ENCODE measurements at regions not wholly inside any gene's neighbourhood (a gene's known extent, or its start where the extent isn't known, plus 50 kb on each side); places are given as distances from the start of the nearest gene placed in this dataset.

DNA sequence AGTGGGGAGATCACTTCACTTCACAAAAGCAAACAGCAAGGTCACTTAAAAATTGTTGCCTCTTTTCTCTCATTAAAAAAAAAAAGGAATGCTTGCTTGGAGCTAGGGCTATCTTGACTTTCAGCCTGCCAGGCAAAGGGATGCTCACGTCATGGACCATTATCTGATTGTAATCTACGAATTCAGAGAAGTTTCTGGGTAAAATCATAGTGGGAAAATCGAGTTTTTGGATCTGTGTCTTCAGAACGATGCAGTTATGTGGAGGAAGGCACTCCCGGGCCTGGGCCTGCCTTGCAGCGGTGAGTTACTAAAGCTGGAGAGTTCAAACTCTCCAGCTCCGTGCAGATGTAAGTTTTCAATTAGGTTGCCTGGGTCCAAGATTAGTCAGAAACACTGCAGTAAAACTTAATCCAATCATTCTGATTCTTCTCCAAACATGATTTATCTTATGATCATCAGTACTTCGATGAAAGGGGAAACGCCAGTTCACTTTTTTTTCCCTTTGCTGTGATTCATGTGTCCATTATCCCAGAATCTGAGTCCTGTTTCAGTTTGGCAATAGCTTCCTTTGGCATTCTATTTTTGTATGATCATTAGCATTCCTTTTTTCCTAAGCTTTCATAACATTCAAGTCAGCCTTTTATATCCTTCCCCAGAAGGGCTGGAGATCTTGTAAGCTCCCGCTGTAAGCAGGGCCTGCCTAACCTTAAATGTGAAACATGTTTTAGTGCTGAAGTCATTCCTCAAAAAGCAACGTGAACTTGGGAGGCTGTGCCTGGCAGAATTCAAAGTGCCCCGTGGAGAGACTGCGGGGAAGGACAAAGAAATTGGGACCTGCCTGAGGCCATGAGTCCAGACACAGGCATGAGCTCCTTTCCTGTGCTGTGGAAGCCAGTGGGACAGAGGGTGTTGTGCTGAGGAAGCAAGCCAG is 119.3 kb upstream of the TWIST2 start:
- Histone ChIP-seq H3K4me3 (ENCODE audit: low read length) (no peak overlapping the region), H3K4me1 (ENCODE audit: control insufficient read depth, insufficient read depth, low read length) (no peaks in the 10 kb centered on the region), H3K9me3 (ENCODE audit: control insufficient read depth, low read length) (no peaks in the 10 kb centered on the region), H3K9ac (ENCODE audit: low read length) (peak overlapping the region; percentile 37), H3K27me3 (ENCODE audit: control insufficient read depth, insufficient read depth, low read length) (no peaks in the 10 kb centered on the region), H3K36me3 (ENCODE audit: control insufficient read depth, insufficient read depth, low read length) (no peaks in the 10 kb centered on the region)

DNA sequence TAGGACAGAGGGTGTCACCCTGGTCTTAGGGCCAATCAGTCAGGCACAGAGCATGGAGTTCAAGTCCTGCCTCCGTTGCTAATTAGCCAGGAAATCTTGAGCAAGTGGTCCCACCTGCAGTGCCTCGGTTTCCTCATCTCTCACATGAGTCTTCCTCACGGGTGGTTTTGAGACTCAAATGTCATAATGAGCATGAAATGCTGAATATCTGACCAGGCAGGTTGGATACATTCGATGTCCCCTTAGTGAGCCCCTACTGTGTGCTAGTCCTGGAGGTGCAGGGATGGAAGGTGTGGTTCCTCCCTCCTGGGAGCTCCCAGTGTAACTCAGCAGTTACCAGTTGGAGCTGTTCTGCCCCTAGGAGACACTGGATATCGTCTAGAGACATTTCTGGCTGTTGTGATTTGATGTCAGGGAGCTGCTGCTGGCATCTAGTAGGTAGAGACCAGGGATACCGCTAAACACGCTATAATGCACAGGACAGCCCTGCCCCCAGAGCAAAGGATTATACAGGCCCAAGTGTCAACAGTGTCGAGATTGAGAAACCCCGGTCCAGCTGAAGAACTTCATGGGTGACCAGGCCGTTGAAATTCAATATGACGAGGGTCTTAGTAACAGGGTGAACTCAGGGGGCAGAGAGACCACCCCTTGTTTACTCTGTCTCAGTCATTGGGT is 118.5 kb upstream of the TWIST2 start:
- Histone ChIP-seq H3K4me1 (ENCODE audit: control insufficient read depth, insufficient read depth, low read length) (no peaks in the 10 kb centered on the region), H3K36me3 (ENCODE audit: control insufficient read depth, insufficient read depth, low read length) (no peaks in the 10 kb centered on the region), H3K27me3 (ENCODE audit: control insufficient read depth, insufficient read depth, low read length) (no peaks in the 10 kb centered on the region), H3K9ac (ENCODE audit: low read length) (peak overlapping the region; percentile 37), H3K4me3 (ENCODE audit: low read length) (no peak overlapping the region), H3K9me3 (ENCODE audit: control insufficient read depth, low read length) (no peaks in the 10 kb centered on the region)

DNA sequence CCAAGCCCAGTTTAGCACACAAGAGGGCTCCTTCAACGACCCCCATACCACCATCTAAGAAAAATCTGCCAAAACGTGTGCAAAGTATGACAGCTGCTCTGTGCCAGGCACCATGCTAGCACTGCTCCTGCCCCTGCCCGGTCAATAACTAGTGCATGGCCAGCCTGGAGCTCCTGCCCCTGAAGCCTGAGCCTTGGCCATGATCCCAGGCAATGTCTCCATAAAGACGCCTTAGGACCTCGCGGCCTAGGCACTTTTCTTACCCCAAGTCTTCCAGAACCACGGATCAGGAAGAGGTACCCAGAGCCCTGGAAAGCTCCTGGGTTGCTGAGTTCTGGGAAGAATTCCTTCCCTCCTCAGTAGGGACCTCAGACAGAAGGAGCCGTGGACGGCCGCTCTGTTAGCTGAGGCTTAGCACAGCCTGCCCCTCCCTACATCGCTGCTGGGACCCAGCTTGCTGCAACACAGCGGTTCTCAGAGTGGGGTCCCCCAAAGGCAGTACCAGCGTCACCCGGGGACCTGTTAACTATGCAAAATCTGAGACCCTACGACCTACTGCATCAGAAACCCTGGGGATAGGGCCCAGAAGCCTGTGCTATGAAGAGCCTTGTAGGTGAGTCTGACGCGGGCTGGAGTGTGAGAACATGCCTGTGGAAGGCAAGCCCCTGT is 117.8 kb upstream of the TWIST2 start:
- Histone ChIP-seq H3K9me3 (ENCODE audit: control insufficient read depth, low read length) (no peaks in the 10 kb centered on the region), H3K36me3 (ENCODE audit: control insufficient read depth, insufficient read depth, low read length) (no peaks in the 10 kb centered on the region), H3K27me3 (ENCODE audit: control insufficient read depth, insufficient read depth, low read length) (no peaks in the 10 kb centered on the region), H3K4me3 (ENCODE audit: low read length) (no peak overlapping the region), H3K9ac (ENCODE audit: low read length) (no peak overlapping the region), H3K4me1 (ENCODE audit: control insufficient read depth, insufficient read depth, low read length) (no peaks in the 10 kb centered on the region)

- Histone ChIP-seq H3K9ac (ENCODE audit: low read length) (no peak overlapping the region), H3K27me3 (ENCODE audit: control insufficient read depth, insufficient read depth, low read length) (no peaks in the 10 kb centered on the region), H3K9me3 (ENCODE audit: control insufficient read depth, low read length) (no peaks in the 10 kb centered on the region), H3K36me3 (ENCODE audit: control insufficient read depth, insufficient read depth, low read length) (no peaks in the 10 kb centered on the region), H3K4me1 (ENCODE audit: control insufficient read depth, insufficient read depth, low read length) (no peaks in the 10 kb centered on the region), H3K4me3 (ENCODE audit: low read length) (no peak overlapping the region)
These were observed 117.0 kb upstream of the TWIST2 start for GRCh38 chr2:238730881-238731280.

DNA sequence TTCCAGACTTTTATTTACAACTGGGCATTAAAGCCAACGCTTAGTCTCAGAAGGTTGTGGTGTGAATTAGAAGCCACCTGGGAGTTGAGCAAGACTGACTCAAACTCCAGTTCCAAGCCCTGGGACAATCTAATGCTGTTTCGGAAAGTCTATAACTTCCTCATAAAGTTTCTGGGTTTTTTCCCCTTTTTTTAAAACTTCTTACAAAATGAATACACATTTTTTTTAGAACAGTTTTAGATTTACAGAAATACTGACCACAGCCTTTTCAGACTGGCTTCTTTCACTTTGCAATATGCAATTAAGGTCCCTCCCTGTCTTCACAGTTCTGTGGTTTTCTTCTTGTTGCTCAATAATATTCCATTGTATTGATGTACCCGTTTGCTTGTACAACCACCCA is 115.9 kb upstream of the TWIST2 start:
- Histone ChIP-seq H3K9ac (ENCODE audit: low read length) (no peak overlapping the region), H3K4me3 (ENCODE audit: low read length) (no peak overlapping the region), H3K9me3 (ENCODE audit: control insufficient read depth, low read length) (no peaks in the 10 kb centered on the region), H3K27me3 (ENCODE audit: control insufficient read depth, insufficient read depth, low read length) (no peaks in the 10 kb centered on the region), H3K36me3 (ENCODE audit: control insufficient read depth, insufficient read depth, low read length) (no peaks in the 10 kb centered on the region), H3K4me1 (ENCODE audit: control insufficient read depth, insufficient read depth, low read length) (no peaks in the 10 kb centered on the region)

- Histone ChIP-seq H3K4me1 (ENCODE audit: control insufficient read depth, insufficient read depth, low read length) (no peaks in the 10 kb centered on the region), H3K9ac (ENCODE audit: low read length) (no peak overlapping the region), H3K9me3 (ENCODE audit: control insufficient read depth, low read length) (no peaks in the 10 kb centered on the region), H3K4me3 (ENCODE audit: low read length) (no peak overlapping the region), H3K27me3 (ENCODE audit: control insufficient read depth, insufficient read depth, low read length) (peaks cover 4% of the 10 kb centered on the region), H3K36me3 (ENCODE audit: control insufficient read depth, insufficient read depth, low read length) (no peaks in the 10 kb centered on the region)
These were observed 109.0 kb upstream of the TWIST2 start for GRCh38 chr2:238738917-238739316.

DNA sequence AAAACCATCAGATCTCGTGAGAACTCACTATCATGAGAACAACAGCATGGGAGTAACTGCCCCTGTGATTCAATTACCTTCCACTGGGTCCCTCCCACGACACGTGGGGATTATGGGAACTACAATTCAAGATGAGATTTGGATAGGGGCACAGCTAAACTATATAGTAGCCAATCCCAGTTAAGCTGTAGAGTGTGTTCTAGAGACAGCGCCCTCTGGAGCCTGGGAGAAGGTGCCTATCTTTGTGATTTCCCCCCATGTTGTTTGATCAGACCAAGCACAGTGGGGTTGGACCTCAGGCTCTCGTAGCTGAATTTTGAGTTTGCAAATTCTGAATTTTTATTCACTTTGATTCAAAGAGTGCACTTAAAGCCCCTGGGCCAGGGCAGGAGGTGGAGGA is 108.2 kb upstream of the TWIST2 start:
- Histone ChIP-seq H3K9ac (ENCODE audit: low read length) (no peak overlapping the region), H3K36me3 (ENCODE audit: control insufficient read depth, insufficient read depth, low read length) (no peaks in the 10 kb centered on the region), H3K4me3 (ENCODE audit: low read length) (no peak overlapping the region), H3K27me3 (ENCODE audit: control insufficient read depth, insufficient read depth, low read length) (peaks cover 4% of the 10 kb centered on the region), H3K4me1 (ENCODE audit: control insufficient read depth, insufficient read depth, low read length) (no peaks in the 10 kb centered on the region), H3K9me3 (ENCODE audit: control insufficient read depth, low read length) (no peaks in the 10 kb centered on the region)

GRCh38 chr2:238741277-238741676 is 106.6 kb upstream of the TWIST2 start:
- Histone ChIP-seq H3K4me1 (ENCODE audit: control insufficient read depth, insufficient read depth, low read length) (no peaks in the 10 kb centered on the region), H3K36me3 (ENCODE audit: control insufficient read depth, insufficient read depth, low read length) (no peaks in the 10 kb centered on the region), H3K27me3 (ENCODE audit: control insufficient read depth, insufficient read depth, low read length) (peaks cover 4% of the 10 kb centered on the region), H3K9me3 (ENCODE audit: control insufficient read depth, low read length) (no peaks in the 10 kb centered on the region), H3K4me3 (ENCODE audit: low read length) (no peak overlapping the region), H3K9ac (ENCODE audit: low read length) (no peak overlapping the region)

DNA sequence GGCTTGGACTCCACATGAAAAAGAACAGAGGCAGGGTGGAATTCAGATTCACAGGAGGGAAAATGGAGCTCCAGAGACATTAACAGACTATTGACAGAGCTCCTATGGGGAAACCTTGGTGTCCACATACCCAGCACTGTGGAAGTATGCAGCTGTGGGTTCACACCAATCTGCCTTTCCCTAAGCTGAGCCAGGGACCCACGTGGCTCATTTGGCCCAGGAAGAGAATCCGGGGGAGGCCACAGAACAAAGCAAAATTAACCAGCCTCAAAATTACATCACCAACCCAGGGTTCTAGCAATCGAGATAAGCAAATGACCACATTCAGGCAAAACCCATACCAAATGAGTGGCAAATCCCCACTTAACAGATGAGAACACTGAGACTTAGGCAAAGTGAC is 105.8 kb upstream of the TWIST2 start:
- Histone ChIP-seq H3K4me1 (ENCODE audit: control insufficient read depth, insufficient read depth, low read length) (no peaks in the 10 kb centered on the region), H3K36me3 (ENCODE audit: control insufficient read depth, insufficient read depth, low read length) (no peaks in the 10 kb centered on the region), H3K27me3 (ENCODE audit: control insufficient read depth, insufficient read depth, low read length) (peaks cover 4% of the 10 kb centered on the region), H3K9me3 (ENCODE audit: control insufficient read depth, low read length) (no peaks in the 10 kb centered on the region), H3K4me3 (ENCODE audit: low read length) (no peak overlapping the region), H3K9ac (ENCODE audit: low read length) (no peak overlapping the region)

DNA sequence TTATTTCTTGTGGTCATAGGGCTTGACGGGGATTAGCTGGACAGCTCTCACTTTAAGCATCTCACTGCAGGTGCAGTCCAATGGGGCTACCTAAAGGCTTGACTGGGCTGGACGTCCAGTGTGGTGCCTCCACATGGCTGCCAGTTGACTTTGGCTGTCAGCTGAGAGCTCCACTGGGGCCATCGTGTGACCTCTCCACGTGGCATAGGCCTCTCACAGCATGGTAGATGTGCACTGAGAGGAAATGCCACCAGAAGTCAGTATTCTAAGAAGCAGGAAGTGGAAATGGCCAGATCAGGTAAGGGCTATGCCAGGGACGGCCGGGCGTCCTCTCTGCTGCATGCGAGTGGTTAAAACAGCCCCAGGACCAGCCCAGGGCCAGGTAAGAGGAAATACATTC is 105.2 kb upstream of the TWIST2 start:
- H3K4me1 ChIP-seq (ENCODE audit: control insufficient read depth, insufficient read depth, low read length): no peaks in the 10 kb centered on the region
- H3K9me3 ChIP-seq (ENCODE audit: control insufficient read depth, low read length): no peaks in the 10 kb centered on the region
- peaks cover 4% of the 10 kb centered on the region for H3K27me3 ChIP-seq (ENCODE audit: control insufficient read depth, insufficient read depth, low read length)
- no peak overlapping the region for H3K4me3 ChIP-seq (ENCODE audit: low read length)
- no peaks in the 10 kb centered on the region for H3K36me3 ChIP-seq (ENCODE audit: control insufficient read depth, insufficient read depth, low read length)
- no peak overlapping the region for H3K9ac ChIP-seq (ENCODE audit: low read length)

GRCh38 chr2:238743243-238744065 is 104.4 kb upstream of the TWIST2 start:
- Histone ChIP-seq H3K27me3 (ENCODE audit: control insufficient read depth, insufficient read depth, low read length) (peaks cover 4% of the 10 kb centered on the region), H3K36me3 (ENCODE audit: control insufficient read depth, insufficient read depth, low read length) (no peaks in the 10 kb centered on the region), H3K9ac (ENCODE audit: low read length) (no peak overlapping the region), H3K4me1 (ENCODE audit: control insufficient read depth, insufficient read depth, low read length) (no peaks in the 10 kb centered on the region), H3K4me3 (ENCODE audit: low read length) (no peak overlapping the region), H3K9me3 (ENCODE audit: control insufficient read depth, low read length) (no peaks in the 10 kb centered on the region)

Data from mucosa of stomach (tissue), 1 donor.